ENCODE measurements at regions not wholly inside any gene's neighbourhood (a gene's known extent, or its start where the extent isn't known, plus 50 kb on each side); places are given as distances from the start of the nearest gene placed in this dataset.
"Not testable (repeated sequence)": the region's sequence is repeated elsewhere in the genome, so short reads cannot be mapped to it uniquely, and the experiment has no call there.

DNA sequence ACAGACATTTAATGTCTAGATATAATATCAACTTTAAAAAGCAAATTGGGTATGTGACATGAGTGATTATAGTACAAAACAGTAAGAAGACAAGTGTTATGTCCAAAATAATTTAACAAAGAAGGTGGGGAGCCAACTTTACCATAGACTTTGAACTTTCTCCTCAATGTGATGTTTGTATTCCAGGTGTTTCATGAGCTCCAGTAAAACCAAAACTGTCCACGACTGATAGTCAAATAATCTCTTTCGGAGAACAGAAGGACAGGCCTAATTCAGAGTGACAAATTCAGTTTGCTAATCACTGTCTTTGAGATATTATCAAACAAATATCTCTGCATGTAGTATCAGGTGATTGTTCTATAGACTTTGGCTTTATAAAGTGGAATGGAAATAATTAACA is 1112.6 kb downstream of the SLC6A15 start:
- no peak for DNase-seq (ENCODE audit: low read depth in 2 of 3, low spot score in 2 of 3)

DNA sequence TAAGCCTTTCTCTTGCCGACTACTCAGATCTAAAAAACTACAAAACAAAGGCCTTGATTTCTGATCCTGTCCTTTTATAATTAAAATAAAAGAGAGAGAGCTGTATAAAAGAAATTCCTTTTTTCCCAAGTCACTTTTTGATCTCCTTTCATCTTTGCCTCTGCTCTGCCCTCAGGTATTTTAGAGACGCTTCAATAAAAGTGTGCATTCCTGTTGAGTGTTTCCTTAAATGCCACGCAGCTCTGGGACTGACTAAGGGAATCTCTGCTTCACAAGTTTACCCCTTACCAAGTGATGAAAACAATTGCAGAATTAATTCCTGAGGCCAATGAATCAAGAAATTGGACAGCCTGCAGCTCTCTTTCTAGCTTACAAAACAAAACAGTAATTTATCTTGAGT is 1109.8 kb downstream of the TMTC2 start:
- DNase-seq (ENCODE audit: low read depth in 2 of 3, low spot score in 2 of 3) = no peak

DNA sequence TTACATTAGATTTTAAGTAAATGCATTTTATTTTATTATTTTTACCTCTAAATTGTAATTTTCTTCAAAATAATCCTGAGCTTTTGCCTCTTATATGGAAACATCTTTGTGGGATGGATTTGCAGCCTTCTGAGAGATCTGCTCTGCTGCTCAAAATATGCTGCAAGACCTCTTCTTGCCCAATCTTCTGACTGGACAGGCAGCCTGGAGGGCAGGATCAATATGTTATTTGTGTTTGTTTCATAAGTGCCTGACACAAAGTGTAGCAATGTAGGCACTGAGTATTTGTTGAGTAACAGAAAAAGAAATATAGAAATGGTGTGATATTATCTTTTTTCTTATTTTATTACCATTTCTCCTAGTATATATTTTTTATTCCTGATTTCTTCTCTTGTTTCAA is 1106.9 kb downstream of the TMTC2 start:
- no peak for DNase-seq (ENCODE audit: low read depth in 2 of 3, low spot score in 2 of 3)

DNA sequence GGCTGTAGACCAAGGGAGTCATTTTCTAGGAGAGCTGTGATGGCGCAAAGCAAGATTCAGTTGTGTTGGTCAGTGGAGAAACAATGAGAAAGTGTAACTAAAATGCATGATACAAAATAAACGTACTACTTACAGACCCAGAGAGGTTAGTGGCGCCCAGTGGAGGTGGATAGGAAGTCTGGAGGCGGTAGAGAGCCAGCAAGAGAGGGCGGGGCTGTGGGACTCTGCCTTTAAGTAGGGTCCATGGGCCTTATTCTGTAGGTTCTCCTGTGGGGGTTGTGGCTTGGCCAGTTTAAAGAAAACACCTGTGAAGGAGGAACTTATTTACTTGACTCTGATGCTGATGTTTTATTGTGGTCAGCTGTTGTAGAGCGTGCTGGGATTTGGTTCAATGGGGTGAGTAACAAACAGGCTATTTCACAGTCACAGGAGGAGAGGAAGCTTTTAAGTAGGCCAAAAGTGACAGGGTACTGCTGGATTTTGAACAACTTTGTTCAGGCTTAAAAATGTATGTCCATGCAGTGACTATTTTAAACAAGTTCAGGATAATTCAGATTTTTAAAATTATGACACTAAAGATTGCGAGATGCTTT is 1097.7 kb downstream of the TMTC2 start:
- no peak for DNase-seq (ENCODE audit: low read depth in 2 of 3, low spot score in 2 of 3)

GRCh38 chr12:83779526-83779925 is 1092.8 kb downstream of the TMTC2 start:
- DNase-seq (ENCODE audit: low read depth in 2 of 3, low spot score in 2 of 3) = no peak

- no peak for DNase-seq (ENCODE audit: low read depth in 2 of 3, low spot score in 2 of 3)
Measured at GRCh38 chr12:83769151-83769550, 1082.4 kb downstream of the TMTC2 start.

DNA sequence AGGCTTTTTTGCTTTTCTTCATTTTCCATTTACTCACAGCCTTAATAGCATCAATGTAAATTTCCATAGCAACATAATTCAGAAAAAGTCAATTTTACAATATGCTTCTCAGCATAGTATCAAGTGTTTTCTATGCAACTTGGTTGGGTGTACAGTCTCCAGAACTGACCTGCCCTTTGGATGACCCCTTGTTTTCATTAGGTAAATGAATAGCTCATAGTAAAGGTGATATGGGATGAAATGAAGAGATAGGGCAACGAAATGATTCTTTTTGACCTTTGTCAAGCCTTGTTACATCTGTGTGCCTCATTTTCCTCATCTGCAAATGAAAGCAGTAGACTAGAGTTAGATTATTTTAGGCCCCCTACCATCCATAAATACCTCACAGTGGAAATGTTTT is 1081.0 kb downstream of the TMTC2 start:
- no peak for DNase-seq (ENCODE audit: low read depth in 2 of 3, low spot score in 2 of 3)

GRCh38 chr12:83763425-83763824 is 1076.7 kb downstream of the TMTC2 start:
- no peak for DNase-seq (ENCODE audit: low read depth in 2 of 3, low spot score in 2 of 3)

DNA sequence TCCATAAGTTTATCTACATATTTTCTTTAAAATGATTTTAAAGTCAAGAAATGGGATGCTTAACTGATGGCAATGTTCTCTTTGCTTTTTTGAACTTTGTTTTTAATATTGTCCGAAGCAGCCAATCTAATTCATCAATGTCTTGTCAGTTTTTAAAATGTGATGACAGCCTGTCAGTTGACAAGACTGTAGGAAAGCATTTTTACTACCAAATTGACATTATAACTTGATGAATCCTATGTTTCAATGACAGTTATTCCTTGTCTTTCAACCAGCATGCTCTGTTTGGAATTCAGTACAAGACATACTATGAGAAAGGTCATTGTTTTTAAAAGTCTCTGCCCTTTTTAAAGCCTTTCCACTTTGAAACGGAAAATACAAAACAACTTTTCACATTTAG is 1073.2 kb downstream of the TMTC2 start:
- no peak for DNase-seq (ENCODE audit: low read depth in 2 of 3, low spot score in 2 of 3)

DNA sequence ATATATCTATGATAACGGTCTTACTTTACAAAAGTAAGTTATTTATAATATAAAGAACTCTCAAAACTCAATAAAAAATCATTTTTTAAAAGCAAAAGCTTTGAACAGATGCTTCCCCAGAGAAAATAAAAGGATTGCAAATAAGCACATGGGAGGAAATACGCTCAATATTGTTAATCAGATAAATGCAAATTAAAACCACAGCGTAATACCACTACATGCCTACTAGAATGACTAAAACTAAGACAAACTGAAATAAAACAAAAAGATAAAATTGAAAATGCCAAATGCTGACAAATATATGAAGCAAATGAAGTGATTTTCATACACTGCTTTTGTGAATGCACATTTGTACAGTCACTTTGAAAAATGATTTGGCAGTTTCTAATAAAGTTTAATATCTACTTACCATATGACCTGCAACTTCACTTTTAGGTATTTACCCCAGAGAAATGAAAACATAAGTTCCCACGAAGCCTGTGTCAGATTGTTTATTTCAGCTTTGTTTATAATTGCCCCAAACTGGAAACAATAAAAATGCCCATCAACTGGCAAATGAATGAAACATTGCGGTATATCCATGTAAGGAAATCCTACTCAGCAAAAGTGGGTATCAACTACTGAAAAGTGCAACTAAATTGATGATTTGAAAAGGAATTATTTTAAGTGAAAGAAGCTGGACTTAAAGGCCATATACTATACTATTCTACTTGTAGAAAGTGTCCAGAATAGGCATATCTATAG is 1072.4 kb downstream of the TMTC2 start:
- no peak for DNase-seq (ENCODE audit: low read depth in 2 of 3, low spot score in 2 of 3)

DNA sequence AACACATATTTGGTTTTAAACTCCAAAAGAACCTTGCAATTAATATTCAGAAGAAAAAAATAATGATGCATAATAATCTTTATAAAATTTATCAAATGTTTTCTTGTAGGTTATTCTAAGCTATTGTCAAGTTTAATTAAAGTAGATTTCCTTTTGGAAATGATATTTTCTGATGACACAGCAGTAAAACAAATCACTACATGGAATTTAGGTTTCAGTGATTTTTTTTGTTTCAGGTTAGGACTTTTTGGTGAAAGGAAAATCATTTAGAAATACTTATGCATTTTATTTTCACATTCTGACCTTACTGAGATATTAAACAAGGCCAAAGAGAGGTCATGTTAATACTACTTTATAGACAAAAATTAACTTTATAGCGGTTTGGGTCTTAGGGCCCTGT is 1067.2 kb downstream of the TMTC2 start:
- DNase-seq (ENCODE audit: low read depth in 2 of 3, low spot score in 2 of 3) = no peak

DNA sequence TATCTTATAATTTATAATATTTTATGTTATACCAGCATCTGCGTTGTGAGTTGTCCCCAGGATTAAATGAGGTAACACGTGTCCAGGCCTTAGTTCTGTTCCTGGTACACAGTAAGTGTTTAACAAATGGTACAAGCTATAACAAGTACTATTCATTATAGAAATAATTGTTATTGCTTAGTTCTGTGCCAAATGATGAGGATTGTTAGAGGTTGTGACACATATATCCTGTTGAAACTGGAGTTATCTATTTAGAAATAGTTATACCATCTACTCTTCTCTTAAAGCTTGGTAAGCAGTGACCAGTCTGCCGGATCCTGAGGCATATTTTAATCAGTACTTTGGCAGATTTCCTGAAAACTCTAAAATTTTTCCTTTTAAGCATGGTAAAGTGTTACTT is 1066.5 kb downstream of the TMTC2 start:
- no peak for DNase-seq (ENCODE audit: low read depth in 2 of 3, low spot score in 2 of 3)

DNA sequence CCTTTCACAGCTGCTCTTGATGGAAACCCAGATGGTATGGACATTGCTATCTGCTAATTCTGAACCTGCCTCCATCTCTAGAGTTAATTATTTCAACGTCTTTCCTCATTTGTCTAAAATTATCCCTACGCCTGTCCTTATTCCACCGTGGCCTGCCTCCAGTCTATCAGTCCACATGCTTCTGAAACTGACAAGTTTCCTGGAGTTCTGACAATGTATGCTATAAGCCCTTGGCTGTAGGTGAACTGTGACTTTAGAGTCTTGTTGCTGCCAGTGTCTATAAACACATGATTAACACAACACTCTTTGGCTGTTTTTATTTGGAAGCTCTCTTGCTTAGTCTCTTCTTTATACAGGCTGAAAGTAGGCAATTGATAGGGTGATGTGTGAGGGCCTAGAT is 1052.9 kb downstream of the TMTC2 start:
- no peak for DNase-seq (ENCODE audit: low read depth in 2 of 3, low spot score in 2 of 3)

DNA sequence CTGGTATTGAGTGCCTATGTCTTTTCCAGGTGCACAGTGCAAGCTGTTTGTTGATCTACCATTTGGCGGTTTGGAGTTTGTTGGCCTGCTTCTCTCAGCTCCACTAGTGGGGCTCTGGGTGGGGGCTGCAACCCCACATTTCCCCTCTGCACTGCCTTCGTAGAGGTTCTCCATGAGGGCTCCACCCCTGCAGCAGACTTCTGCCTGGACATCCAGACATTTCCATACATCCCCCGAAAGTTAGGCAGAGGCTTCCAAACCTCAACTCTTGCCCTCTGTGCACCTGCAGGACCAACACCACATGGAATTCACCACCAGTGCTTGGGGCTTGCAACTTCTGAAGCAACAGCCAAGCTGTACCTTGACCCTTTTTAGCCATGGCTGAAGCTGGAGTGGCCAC is 1024.1 kb downstream of the TMTC2 start:
- no peak for DNase-seq (ENCODE audit: low read depth in 2 of 3, low spot score in 2 of 3)

GRCh38 chr12:83709899-83710298 is 1023.2 kb downstream of the TMTC2 start:
- no peak for DNase-seq (ENCODE audit: low read depth in 2 of 3, low spot score in 2 of 3)

DNA sequence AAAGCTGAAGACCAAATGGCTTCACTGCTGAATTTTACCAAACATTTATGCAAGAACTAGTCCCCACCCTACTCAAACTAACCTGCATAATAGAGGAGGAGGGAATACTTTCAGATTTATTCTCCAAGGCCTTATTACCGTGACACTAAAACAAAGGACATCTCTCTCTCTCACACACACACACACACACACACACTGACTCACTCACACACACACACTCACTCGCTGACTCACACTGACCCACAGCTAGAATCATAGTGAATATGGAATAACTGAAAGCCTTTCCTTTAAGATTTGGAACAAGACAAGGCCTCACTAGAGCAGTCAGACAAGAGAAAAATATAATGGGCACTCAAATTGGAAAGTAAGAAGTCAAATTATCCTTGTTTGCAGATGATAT is 1014.1 kb downstream of the TMTC2 start:
- DNase-seq (ENCODE audit: low read depth in 2 of 3, low spot score in 2 of 3) = no peak

- DNase-seq (ENCODE audit: low read depth in 2 of 3, low spot score in 2 of 3) = not testable (repeated sequence)
Measured at GRCh38 chr12:83696311-83696710, 1009.6 kb downstream of the TMTC2 start.

- no peak for DNase-seq (ENCODE audit: low read depth in 2 of 3, low spot score in 2 of 3)
Measured at GRCh38 chr12:83691730-83692129, 1005.0 kb downstream of the TMTC2 start.

- DNase-seq (ENCODE audit: low read depth in 2 of 3, low spot score in 2 of 3) = no peak
Measured at GRCh38 chr12:83690465-83690864, 1003.8 kb downstream of the TMTC2 start.

DNA sequence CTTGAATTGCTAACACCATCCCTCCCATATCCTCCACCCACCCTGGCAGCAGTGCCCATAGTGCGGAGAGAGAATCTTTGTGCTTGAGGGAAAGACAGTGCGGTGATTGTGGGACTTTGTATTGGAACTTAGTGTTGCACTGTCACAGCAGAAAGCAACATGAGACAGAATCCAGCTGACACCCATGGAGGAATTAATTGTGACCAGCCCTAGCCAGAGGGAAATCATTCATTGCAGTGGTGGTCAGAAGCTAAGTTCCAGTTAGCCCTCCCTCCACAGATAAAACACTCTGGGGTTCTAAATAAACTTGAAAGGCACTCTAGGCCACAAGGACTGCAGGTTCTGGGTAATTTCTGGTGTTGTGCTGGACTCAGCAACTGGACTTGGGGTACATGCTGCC is 1002.6 kb downstream of the TMTC2 start:
- DNase-seq (ENCODE audit: low read depth in 2 of 3, low spot score in 2 of 3) = no peak

- no peak for DNase-seq (ENCODE audit: low read depth in 2 of 3, low spot score in 2 of 3)
Measured at GRCh38 chr12:83676781-83677295, 990.1 kb downstream of the TMTC2 start.

DNA sequence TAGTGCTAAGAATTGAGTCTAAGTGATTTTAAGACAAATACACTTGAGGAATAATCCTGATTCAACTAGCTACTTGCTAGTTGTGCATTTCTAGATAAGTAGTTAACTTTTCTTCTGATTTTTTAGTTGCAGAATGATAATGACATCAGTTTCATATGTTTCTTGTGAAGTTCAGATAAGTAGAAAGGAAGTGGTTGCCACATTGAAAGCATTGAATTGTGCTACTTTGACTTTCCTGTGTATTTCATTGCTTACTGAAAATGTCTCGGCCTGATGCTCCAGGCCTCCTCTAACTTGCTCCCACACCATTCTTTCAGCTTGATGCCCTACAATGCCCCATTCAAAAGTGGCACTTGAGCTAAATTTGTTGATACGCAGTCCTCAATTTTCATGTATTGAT is 980.0 kb downstream of the TMTC2 start:
- no peak for DNase-seq (ENCODE audit: low read depth in 2 of 3, low spot score in 2 of 3)
